ENCODE measurements at regions not wholly inside any gene's neighbourhood (a gene's known extent, or its start where the extent isn't known, plus 50 kb on each side); places are given as distances from the start of the nearest gene placed in this dataset.
"Not testable (repeated sequence)": the region's sequence is repeated elsewhere in the genome, so short reads cannot be mapped to it uniquely, and the experiment has no call there.

DNA sequence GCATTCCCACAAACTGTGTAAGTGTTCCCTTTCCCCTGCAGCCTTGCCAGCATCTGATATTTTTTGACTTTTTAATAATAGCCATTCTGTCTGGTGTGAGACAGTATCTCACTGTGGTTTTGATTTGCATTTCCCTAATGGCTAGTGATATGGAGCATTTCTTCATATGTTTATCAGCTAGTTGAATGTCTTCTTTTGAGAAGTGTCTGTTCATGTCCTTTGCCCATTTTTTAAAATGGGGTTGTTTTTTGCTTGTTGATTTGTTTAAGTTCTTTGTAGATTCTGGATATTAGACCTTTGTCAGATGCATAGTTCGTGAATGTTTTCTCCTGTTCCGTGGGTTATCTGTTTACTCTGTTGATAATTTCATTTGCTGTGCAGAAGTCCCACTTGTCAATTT, 492.8 kb downstream of the JRKL start:
- TF ChIP-seq, protein P1, sequence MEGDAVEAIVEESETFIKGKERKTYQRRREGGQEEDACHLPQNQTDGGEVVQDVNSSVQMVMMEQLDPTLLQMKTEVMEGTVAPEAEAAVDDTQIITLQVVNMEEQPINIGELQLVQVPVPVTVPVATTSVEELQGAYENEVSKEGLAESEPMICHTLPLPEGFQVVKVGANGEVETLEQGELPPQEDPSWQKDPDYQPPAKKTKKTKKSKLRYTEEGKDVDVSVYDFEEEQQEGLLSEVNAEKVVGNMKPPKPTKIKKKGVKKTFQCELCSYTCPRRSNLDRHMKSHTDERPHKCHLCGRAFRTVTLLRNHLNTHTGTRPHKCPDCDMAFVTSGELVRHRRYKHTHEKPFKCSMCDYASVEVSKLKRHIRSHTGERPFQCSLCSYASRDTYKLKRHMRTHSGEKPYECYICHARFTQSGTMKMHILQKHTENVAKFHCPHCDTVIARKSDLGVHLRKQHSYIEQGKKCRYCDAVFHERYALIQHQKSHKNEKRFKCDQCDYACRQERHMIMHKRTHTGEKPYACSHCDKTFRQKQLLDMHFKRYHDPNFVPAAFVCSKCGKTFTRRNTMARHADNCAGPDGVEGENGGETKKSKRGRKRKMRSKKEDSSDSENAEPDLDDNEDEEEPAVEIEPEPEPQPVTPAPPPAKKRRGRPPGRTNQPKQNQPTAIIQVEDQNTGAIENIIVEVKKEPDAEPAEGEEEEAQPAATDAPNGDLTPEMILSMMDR (IDR thresholded peaks at IDR 0.05), result not testable (repeated sequence)
- not testable (repeated sequence) for TF ChIP-seq EZH2, EZH2phosphoT487 (IDR thresholded peaks at IDR 0.05)
